GM21529 (cell line): ENCODE measurements at regions not wholly inside any gene's neighbourhood (a gene's known extent, or its start where the extent isn't known, plus 50 kb on each side); places are given as distances from the start of the nearest gene placed in this dataset.

Source experiments
- ATAC-seq: cut with Tn5 transposase; IDR thresholded peaks from one replicate; pipeline ENCODE4 v1.9.1; 2021; ENCODE audit not compliant: unreplicated experiment

DNA sequence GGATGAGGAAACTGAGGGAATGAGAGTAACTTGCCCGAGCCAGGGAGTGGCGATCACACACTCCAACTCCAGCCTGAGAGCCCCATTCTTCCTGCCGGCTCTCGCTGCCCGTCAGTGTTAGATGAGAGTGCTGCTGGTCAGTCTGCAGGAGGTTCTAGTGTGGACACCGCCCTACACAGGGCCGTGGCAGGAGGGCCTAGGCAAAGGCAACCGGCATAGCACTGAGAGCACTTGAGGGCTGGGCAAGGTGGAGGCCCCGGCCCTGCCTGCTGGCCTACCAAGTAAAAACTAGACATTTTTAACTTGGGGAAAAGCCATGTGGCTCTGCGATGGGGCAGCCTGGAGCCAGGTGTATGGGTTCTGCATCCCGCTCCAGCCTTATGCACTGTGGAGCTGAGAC lies 354.8 kb downstream of the SEC14L1 start:
- ATAC-seq, result no peak

- no peak for ATAC-seq
These were observed 355.6 kb downstream of the SEC14L1 start for GRCh38 chr17:77496401-77496801.

DNA sequence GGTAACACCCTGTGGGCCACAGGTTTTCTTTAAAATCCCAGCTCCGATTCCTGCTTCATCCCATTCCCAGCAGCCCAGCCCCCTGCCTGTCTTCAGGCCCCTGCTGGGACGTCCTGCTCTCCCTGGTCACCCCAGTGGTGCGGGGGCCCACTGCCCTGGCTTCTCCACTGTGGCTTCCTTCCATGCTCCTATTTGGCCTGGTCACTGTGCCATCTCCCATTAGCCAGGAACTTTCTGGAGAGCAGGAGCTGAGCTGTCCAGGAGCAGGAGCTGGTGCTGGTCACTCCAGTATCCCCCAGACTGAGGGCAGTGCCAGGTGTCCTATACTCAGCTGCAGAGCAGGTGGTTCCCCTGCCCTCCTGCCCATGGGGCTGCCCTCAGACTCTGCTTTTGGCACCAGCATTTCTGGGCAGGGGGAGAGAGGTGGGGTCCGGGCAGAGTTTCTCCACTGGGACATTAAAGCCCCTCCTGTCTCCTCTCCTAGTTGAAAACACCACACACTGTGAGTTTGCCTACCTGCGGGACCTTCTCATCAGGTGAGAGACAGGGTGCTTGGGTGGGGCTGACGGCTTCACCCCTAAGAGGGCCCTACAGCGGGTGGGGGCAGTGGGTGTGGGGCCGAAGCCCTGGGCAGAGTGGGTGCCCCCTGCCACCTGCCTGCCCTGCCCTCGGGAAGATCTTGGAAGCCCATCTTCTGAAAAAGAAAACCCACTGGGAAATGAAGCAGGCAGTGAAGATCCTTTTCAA lies 356.2 kb downstream of the SEC14L1 start:
- no peak for ATAC-seq

GRCh38 chr17:77497578-77497934 lies 356.8 kb downstream of the SEC14L1 start:
- no peak for ATAC-seq

- ATAC-seq, result no peak
These were observed 357.4 kb downstream of the SEC14L1 start for GRCh38 chr17:77498091-77498741.

GRCh38 chr17:77498791-77499698 lies 358.3 kb downstream of the SEC14L1 start:
- no peak for ATAC-seq

DNA sequence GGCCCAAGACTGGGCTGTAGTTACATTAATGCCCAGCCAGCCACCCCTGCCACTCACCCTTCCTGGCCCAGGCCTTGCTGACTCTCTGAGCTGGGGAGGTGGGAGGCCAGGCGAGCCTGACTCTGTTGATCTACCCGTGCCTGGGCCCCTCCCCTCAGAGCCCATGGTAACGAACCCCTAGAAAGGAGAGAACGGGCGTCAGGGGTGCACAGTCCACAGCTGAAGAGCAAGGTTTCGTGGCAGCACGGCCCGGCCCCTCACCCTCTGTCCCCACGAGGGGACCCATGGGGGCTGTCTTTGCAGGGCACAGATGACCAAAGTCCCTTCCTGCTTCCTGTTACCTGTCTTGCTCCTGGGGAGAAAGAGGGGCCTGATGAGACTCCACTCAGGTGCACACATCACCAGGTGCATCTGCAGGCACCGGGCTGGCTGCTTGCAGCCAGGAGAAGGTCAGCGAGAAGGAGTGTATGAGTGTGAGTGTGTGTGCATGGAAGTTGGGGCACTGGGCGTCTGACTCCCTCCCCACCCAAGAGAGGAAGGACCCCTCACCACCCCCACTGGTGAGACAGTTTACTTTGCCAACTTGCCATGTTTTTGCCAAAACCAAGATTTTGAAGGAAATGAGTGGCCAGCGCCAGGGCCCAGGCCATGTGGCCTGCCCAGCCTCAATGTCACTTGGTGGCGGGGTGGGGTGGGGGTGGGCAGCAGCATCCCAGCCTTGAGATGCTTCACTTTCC lies 359.1 kb downstream of the SEC14L1 start:
- no peak for ATAC-seq

DNA sequence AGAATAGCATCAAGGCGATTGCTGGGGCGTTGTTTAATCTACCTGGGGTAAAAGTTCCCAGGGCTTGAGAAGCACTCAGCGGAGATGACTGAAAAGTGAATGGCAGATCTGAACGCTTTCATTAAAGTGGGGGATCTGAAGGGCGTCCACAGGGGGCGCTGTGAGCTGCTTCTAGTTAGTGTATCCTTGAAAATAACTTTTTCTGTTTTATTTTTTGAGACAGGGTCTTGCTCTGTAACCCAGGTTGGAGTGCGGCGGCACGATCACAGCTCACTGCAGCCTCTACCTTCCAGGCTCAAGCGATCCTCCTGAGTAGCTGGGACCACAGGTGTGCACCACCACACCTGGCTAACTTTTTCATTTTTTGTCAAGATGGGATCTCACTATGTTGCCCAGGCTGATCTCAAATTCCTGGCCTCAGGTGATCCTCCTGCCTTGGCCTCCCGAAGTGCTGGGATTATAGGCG lies 360.4 kb downstream of the SEC14L1 start:
- no peak for ATAC-seq

- ATAC-seq, result no peak
These were observed 361.2 kb downstream of the SEC14L1 start for GRCh38 chr17:77501751-77502625.

GRCh38 chr17:77502626-77503292 lies 362.0 kb downstream of the SEC14L1 start:
- no peak for ATAC-seq

- no peak for ATAC-seq
These were observed 362.5 kb downstream of the SEC14L1 start for GRCh38 chr17:77503293-77503655.

- no peak for ATAC-seq
These were observed 363.3 kb downstream of the SEC14L1 start for GRCh38 chr17:77503916-77504651.

- no peak for ATAC-seq
These were observed 363.9 kb downstream of the SEC14L1 start for GRCh38 chr17:77504652-77505155.

DNA sequence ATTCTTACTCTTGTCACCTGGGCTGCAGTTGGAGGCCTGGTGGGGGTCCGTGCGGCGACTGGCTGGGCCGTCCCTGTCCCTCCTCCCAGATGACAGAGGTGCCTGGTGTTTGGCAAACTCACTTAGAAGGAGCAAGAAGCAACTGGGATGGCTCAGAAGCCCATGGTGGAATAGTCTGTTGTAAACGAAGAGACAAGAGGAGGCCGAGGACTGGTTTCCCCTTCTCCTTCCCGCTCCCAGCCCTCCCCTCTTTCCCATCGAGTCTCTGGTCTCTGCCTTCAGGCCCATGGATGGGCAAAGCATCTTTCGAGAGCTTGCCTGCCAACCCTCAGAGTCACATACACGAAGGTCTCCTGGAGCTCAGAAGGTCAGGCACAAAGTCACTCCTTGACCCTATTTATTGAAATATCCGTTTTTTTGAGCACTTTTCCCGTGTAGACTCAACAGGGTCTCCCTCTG lies 364.4 kb downstream of the SEC14L1 start:
- ATAC-seq, result no peak

- ATAC-seq, result no peak
These were observed 365.7 kb downstream of the SEC14L1 start for GRCh38 chr17:77506371-77506991.

DNA sequence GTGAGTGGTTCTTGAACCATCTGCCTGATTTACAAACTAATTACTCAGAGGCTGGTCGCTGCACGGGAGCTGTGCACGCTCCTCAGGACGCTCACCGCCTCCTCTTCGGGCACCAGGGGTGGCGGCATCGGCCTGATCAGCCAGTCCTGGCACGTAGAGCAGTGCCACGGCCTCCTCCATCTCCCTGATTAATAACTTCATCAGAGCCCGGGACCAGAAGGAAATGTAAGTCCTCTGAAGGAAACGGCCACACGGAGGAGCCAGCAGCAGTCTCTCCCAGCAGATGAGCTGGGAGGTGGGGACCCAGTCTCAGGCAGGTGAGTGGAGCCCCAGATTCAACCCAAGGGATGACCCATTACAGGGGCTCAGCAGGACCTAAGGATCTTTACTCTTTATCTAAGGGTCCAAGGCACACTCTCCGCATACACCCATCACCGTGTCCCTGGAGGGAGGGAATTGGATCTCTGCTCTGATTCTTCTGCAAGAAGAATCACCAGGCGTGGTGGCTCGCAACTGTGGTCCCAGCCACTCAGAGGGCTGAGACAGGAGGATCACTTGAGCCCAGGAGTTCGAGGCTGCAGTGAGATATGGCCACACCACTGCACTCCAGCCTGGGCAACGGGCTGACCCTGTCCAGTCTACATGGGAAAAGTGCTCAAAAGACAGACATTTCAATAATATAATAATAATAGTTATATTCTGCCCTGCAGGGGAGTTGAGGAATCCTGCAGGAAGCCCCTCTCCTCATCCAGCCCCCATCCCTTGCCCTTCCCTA lies 366.5 kb downstream of the SEC14L1 start:
- ATAC-seq, result no peak

DNA sequence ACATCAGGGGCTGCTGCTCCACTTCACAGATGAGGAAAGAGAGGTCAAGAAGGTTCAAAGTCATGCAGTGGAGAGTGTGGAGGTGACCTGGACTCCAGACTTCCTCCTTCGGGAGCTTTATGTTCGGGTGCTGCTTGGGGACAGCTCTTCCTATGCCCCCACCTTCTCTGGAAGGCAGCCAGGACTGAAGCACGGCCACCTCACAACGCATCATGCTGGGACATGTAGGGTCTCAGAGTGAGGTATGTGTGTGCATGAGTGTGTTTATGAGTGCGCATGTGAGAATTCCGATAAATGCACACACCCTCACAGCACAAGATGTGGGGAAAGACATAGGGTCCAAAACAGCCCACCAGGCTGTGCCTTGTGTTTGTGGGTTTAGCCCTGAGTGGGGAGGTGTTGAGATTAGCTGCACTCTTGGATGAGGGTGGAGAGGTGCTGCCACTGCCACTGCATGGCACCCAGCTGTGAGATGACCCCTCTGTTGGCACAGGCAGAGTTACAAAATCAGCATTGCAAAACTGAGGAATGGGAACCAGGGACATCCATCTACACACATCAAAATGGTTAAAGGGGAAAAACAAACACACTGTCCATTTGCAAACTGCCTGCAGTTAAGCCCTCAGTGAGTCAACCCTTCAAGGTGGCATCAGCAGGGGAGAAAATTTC lies 367.4 kb downstream of the SEC14L1 start:
- no peak for ATAC-seq
